GM12892 (cell line): ENCODE measurements at regions not wholly inside any gene's neighbourhood (a gene's known extent, or its start where the extent isn't known, plus 50 kb on each side); places are given as distances from the start of the nearest gene placed in this dataset.

Experiments used
- POLR2A ChIP-seq: IDR thresholded peaks from 2 replicates; pipeline ENCODE4 v1.6.1; 2011; ENCODE audit warnings: low read depth, low read length, control low read depth
- POLR2AphosphoS5 ChIP-seq: IDR thresholded peaks from 2 replicates; pipeline ENCODE4 v1.6.1; 2011; ENCODE audit warnings: low read depth, low read length, control low read depth
- TAF1 ChIP-seq: IDR thresholded peaks from 2 replicates; pipeline ENCODE4 v1.6.1; 2011; ENCODE audit warnings: low read depth, mild to moderate bottlenecking, control low read depth, low read length, borderline replicate concordance

- TF ChIP-seq POLR2A = no peak
- no peak for TF ChIP-seq TAF1
- no peak for TF ChIP-seq POLR2AphosphoS5
Observed at GRCh38 chr5:143546394-143546793, 142.9 kb upstream of the NR3C1 start.
